GM18873 (cell line): ENCODE measurements at regions not wholly inside any gene's neighbourhood (a gene's known extent, or its start where the extent isn't known, plus 50 kb on each side); places are given as distances from the start of the nearest gene placed in this dataset.

ENCODE experiments used
- ATAC-seq: cut with Tn5 transposase; IDR thresholded peaks from one replicate; pipeline ENCODE4 v1.9.1; 2021; ENCODE audit warnings: mild to moderate bottlenecking, moderate library complexity, moderate number of reproducible peaks; ENCODE audit not compliant: unreplicated experiment, low FRiP score

GRCh38 chr4:188532751-188533150 is 393.5 kb downstream of the TRIML1 start:
- ATAC-seq: no peak

DNA sequence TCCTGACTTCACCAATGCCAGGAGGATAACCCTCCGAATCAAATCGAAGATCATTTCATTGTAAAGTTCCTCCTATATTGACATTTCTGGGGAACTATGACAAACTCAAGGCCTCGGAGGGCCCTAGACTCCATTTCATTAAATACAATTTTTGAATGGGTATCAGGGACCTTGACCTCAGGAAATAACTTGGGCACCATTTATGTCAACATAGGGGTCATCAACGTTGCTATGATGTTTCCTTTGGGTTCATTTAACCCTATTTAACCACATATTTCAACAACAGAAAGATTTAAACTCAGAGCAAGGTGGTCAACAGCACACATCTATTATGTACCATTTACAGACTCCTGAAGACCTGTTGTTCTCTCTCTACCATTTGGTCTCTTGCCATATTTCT is 395.1 kb downstream of the TRIML1 start:
- no peak for ATAC-seq

- ATAC-seq: no peak
These were observed 395.7 kb downstream of the TRIML1 start for GRCh38 chr4:188534917-188535316.

- no peak for ATAC-seq
These were observed 397.6 kb downstream of the TRIML1 start for GRCh38 chr4:188536826-188537225.

GRCh38 chr4:188550296-188550695 is 411.1 kb downstream of the TRIML1 start:
- ATAC-seq: no peak

DNA sequence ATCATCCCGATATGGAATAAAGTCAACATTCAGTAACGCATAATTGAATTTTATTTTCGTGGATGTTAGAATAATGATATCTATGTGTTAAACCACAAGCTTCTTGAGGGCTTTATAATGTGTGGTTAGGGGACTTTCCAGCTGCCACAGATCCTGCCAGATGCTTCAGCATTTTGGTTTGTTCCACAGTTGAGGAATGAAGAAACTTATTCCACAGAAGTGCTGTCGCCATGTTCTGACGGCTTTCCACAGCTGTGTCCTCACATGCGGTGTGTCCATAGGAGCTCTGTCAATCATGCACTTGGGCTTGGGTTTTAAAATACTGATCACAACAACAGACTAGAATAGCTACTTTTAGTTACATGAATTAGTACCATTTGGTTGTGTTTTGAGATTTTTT is 411.9 kb downstream of the TRIML1 start:
- no peak for ATAC-seq

- ATAC-seq: no peak
These were observed 413.6 kb downstream of the TRIML1 start for GRCh38 chr4:188552741-188553275.

- ATAC-seq: no peak
These were observed 415.2 kb downstream of the TRIML1 start for GRCh38 chr4:188554413-188554812.

GRCh38 chr4:188573104-188573503 is 433.9 kb downstream of the TRIML1 start:
- ATAC-seq: no peak

DNA sequence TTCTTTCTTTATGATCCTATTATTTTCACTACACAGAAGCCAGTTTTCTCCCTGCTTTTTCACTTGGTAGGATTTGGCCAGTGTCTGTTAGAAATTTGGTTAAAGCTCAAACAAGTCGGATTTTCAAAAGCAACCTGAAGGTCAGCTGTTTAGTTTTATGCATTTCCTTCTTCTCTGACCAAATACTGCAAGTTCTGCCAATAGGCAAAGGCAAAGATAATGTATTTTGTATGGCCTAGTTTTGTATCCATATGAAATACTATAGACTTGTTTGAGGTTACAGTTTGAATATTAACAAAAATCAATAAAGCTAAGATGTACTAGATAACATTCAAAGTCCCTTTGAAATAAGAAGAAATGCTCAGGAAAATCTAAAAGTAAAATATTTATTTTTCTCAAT is 439.4 kb downstream of the TRIML1 start:
- ATAC-seq: no peak

- ATAC-seq: no peak
These were observed 456.8 kb downstream of the TRIML1 start for GRCh38 chr4:188596021-188596420.

GRCh38 chr4:188603646-188604045 is 464.4 kb downstream of the TRIML1 start:
- no peak for ATAC-seq

DNA sequence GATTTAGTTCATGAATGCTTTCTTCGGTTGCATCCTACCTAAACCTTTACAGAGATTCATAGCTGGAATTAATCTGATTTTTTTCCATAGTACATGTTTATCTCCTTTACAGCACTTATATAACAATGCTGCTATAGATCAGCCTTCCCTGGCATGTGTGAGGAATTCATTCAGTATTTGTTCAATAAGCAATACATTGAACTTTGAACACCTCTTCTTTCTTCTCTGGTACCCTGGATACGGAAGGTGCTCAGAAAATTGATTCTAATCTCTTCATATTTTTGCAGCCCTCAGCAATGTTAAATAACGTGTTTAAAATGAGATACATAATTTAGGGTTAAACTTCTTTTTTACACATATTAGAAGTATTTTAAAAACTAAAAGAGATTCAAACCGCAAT is 467.4 kb downstream of the TRIML1 start:
- ATAC-seq: no peak

DNA sequence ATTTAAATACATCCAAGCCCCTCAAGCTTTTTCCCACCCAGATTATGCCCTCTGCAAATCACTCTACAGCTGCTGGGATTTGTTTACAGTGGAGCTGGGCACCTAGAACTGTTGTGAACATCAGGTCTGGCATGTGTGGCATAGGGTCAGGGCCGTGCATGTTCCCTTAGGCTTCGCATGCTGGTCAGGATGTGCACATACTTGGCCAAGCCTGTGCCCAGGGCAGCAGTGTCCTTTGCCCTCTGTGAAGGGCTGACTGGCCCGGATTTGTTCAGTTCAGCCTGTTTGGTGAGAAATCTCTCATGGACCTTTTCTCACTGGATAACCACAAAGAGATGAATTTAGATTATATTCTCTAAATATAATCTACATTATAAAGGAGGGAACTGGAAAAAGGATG is 471.9 kb downstream of the TRIML1 start:
- ATAC-seq: no peak

DNA sequence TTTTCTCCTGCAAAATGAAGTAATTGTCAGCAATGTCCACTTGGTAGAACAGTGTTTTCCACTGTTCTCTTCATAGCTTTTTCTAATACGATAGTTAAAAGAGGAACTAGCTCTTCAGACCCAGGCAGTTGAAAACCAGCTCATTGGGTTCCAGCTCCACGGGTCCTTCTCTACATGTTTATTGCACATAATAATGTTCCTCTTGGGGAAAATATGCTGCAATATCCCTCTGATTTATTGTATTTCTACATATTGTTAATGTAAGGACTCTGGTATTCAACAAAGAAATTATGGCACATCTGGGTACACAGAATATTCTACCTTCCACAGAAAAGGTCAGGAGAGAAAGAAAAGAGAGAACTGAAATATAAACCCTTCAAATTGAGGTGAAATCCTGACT is 473.4 kb downstream of the TRIML1 start:
- ATAC-seq: no peak

- no peak for ATAC-seq
These were observed 474.7 kb downstream of the TRIML1 start for GRCh38 chr4:188613976-188614375.

- ATAC-seq: no peak
These were observed 480.4 kb downstream of the TRIML1 start for GRCh38 chr4:188619456-188620149.

- ATAC-seq: no peak
These were observed 481.4 kb downstream of the TRIML1 start for GRCh38 chr4:188620608-188621007.

DNA sequence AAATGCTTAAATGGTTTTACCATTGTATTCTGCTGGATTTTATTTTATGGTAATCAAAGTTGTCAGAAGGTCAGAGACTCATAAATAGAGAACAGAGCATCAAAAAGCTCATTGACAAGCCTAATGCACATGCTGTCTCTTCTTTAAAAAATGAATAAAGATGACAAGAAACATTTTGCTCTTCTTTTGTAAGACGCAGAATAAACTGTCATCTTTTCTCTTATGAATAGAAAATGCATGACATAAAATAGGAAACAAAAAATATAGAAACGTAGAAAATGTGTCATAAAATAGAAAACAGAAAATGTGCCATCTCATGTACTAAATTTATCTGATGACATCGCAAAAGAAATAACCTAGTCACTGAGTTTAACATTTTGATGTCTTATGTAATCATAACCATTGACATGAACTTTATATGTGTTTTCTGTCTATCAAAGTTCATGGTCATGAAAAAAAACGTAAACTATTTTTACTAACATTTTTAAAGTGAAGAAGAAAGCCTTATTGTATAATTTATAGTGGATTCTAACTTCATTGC is 484.1 kb downstream of the TRIML1 start:
- no peak for ATAC-seq

GRCh38 chr4:188624370-188624769 is 485.1 kb downstream of the TRIML1 start:
- no peak for ATAC-seq

DNA sequence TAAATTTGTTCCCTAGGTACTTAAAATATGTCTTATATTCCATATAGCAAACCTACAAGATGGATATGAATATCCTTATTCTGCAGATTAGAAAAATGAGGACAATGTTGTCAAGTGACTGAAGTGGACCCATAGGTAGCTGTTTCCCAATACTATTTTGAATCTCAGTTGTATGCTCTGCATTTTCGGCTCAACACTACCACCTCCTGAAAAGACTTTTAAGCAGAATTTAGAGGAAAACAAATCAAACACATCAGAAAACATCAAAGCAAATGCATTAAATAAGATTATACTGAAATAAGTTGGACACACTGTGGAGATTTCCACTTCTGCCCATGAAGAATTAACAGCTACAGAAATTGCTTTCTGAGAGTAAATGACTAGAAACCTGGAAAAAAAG is 488.7 kb downstream of the TRIML1 start:
- ATAC-seq: no peak

DNA sequence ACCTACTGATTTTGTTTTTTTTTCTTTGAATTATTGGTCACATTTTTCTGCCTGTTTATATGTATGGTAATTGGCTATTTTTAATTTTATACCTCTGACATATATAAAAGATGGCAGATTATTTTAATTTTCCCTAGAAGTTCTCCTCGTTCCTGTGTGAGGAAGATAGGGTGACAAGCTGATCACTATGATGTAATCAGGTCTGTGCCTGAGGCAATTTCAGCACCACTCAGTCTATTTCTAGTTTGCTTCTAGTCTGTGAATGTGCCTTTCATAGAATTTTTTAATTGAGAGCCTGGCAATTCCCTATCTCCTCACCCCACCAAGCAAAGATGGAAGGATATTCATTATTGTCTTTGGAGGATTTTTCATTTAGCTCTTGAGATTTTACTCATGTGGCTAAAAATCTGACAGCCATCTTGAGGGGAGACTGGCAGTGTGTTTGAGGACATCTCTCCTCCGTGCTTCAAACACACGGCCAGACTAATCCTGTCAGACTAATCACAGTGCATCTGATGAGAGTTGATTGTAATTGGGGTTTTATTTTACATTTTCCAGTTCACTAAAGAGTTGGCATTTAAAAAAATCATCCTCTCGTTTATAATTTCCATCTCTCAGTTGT is 500.3 kb downstream of the TRIML1 start:
- no peak for ATAC-seq
